Kidney epithelial cell (primary cell): ENCODE measurements at regions not wholly inside any gene's neighbourhood (a gene's known extent, or its start where the extent isn't known, plus 50 kb on each side); places are given as distances from the start of the nearest gene placed in this dataset.

Experiments
- DNase-seq: peaks from one replicate; pipeline ENCODE4 v3.0.0-alpha.2; 2010; ENCODE audit warnings: low read depth
- H3K27me3 ChIP-seq: 2 replicates; pipeline ENCODE4 v1.6.0; 2011; ENCODE audit warnings: low read length; ENCODE audit not compliant: control insufficient read depth, insufficient read depth
- H3K36me3 ChIP-seq: 2 replicates; pipeline ENCODE4 v1.5.1; 2011; ENCODE audit warnings: low read length; ENCODE audit not compliant: control insufficient read depth, insufficient read depth
- H3K4me3 ChIP-seq: 2 replicates; pipeline ENCODE4 v1.5.1; 2011; ENCODE audit warnings: low read depth, mild to moderate bottlenecking, control low read depth, low read length
- TF ChIP-seq, protein P1 (sequence below): IDR thresholded peaks from 2 replicates; pipeline ENCODE4 v1.5.1; 2011; ENCODE audit warnings: mild to moderate bottlenecking, moderate library complexity, low read length, control low read depth, inconsistent platforms; ENCODE audit not compliant: insufficient read depth, poor library complexity, severe bottlenecking

- Histone ChIP-seq H3K36me3 (no peaks in the 10 kb centered on the region), H3K27me3 (peaks cover 6% of the 10 kb centered on the region), H3K4me3 (no peak overlapping the region)
- TF ChIP-seq, protein P1, sequence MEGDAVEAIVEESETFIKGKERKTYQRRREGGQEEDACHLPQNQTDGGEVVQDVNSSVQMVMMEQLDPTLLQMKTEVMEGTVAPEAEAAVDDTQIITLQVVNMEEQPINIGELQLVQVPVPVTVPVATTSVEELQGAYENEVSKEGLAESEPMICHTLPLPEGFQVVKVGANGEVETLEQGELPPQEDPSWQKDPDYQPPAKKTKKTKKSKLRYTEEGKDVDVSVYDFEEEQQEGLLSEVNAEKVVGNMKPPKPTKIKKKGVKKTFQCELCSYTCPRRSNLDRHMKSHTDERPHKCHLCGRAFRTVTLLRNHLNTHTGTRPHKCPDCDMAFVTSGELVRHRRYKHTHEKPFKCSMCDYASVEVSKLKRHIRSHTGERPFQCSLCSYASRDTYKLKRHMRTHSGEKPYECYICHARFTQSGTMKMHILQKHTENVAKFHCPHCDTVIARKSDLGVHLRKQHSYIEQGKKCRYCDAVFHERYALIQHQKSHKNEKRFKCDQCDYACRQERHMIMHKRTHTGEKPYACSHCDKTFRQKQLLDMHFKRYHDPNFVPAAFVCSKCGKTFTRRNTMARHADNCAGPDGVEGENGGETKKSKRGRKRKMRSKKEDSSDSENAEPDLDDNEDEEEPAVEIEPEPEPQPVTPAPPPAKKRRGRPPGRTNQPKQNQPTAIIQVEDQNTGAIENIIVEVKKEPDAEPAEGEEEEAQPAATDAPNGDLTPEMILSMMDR: no peak
- DNase-seq: no peak
These were observed 184.1 kb upstream of the GLI2 start for GRCh38 chr2:120551522-120551921.

- TF ChIP-seq, protein P1: no peak
- Histone ChIP-seq H3K36me3 (no peaks in the 10 kb centered on the region), H3K27me3 (peaks cover 8% of the 10 kb centered on the region), H3K4me3 (no peak overlapping the region)
- no peak for DNase-seq
These were observed 183.6 kb upstream of the GLI2 start for GRCh38 chr2:120552079-120552478.

DNA sequence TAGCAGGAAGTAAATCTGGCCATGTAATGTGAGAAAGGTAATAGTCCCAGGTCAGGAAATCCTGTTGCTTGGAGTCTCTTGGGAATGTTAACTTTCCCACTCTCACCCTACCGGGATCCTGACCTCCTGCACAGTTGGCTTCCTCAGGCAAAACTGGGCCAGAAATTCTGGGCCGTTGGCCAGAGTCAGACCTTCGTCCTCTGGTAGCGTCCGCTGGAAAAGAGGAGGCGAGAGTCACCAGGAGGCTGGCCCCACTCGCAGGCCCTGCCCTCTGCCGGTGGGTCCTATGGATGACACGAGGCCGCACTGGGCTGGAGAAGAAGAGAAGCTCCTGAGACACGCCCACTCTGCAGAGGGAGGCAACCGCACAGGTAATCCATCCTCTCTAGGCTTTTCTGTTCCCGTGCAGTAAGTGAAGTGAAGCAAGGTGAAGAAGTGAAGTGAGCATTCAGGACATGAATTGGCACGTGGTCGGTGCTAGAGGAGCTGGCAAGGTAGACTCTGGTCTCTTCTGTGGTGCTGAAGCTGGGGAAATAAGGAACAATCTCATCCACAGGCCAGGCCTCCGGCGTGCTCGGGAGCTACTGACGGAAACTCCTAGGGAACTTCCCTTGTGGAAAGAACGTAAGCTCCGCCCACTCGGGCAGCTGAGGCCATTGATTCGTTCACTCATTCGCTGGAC lies 182.7 kb upstream of the GLI2 start:
- no peak for DNase-seq
- Histone ChIP-seq H3K27me3 (peaks cover 8% of the 10 kb centered on the region), H3K36me3 (no peaks in the 10 kb centered on the region), H3K4me3 (no peak overlapping the region)
- TF ChIP-seq, protein P1: peak; percentile 80

- TF ChIP-seq, protein P1: no peak
- Histone ChIP-seq H3K27me3 (peaks cover 8% of the 10 kb centered on the region), H3K36me3 (no peaks in the 10 kb centered on the region), H3K4me3 (no peak overlapping the region)
- DNase-seq: no peak
These were observed 181.0 kb upstream of the GLI2 start for GRCh38 chr2:120554625-120555032.

- Histone ChIP-seq H3K4me3 (no peak overlapping the region), H3K27me3 (peaks cover 8% of the 10 kb centered on the region), H3K36me3 (no peaks in the 10 kb centered on the region)
- DNase-seq: no peak
- TF ChIP-seq, protein P1: no peak
These were observed 180.6 kb upstream of the GLI2 start for GRCh38 chr2:120555092-120555491.

DNA sequence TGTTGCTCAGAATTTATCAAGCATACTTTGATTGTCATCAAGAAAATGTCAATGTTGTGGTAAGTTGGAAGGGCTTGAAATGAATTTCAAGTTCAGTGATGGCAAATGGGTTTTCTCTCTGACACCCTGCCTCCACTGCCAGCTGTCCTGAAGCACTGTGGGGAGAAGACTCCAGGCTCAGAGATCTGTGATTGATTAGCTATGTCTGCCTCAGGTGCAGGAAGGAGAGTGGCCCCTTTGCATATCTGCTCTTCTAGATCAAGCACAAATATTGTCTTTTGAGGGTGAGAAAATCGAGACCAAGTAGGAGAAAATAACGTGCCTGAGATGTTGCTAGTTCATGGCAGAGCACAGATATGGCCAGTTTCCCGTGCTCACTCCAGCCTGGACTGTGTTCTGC lies 178.8 kb upstream of the GLI2 start:
- DNase-seq: no peak
- Histone ChIP-seq H3K4me3 (no peak overlapping the region), H3K27me3 (peaks cover 6% of the 10 kb centered on the region), H3K36me3 (no peaks in the 10 kb centered on the region)
- TF ChIP-seq, protein P1: no peak
